DMS53 treated with DMSO at 0.1 percent for 48 hours (cell line): ENCODE measurements at regions not wholly inside any gene's neighbourhood (a gene's known extent, or its start where the extent isn't known, plus 50 kb on each side); places are given as distances from the start of the nearest gene placed in this dataset.
A peak's percentile ranks its signal among the peaks of the same experiment; 100 is the strongest.
"Not testable (repeated sequence)": the region's sequence is repeated elsewhere in the genome, so short reads cannot be mapped to it uniquely, and the experiment has no call there.

Source experiments
- DNase-seq: peaks from one replicate; lab custom pipeline; 2025; ENCODE audit not compliant: unreplicated experiment; lab: John Stamatoyannopoulos, UW

- no peak for DNase-seq
These were observed 130.2 kb upstream of the ATP2B1 start for GRCh38 chr12:89838833-89839232.

- no peak for DNase-seq
These were observed 127.4 kb upstream of the ATP2B1 start for GRCh38 chr12:89836026-89836425.

- DNase-seq, result no peak
These were observed 126.0 kb upstream of the ATP2B1 start for GRCh38 chr12:89834676-89835075.

DNA sequence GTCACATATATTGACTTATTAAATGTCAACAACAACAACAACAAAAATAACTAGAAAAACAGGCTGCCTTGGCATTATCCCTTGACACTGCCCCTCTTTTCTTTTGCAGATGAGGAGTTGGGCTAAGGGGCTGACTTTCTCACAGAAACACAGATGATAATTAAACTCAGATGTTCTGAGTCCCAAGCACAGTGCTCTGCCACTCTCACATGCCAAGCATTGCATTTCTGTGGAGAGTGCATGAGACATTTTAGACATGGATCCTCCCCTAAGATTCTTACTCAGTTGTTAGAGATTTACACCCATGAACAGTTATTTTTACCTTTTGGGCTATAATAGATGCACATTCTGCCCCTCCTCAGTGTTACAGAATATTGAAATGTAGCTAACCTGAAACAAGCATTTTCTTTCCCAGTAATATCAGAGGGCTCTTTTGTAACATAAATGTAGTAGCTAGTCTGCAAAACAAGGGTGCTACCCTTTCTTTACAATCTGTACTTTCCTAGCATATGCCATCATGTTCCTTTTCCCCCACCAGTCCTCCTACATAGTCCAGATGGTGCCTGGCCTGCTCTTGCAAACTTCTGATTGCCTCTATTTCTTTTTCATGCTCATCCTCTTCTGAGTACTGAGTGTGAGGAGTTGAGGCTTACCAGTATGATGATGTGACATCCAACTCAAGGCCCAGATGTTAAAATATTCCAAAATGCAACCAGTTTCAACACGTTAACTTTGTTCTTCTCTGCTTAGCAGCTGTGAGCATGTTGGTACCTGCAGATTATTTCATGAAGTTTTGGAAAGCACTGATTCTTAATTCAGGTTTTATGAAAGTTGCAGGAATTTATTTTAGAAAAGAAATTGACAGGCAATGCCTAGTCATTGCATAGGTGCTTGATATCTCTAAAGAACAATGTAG lies 125.0 kb upstream of the ATP2B1 start:
- no peak for DNase-seq

DNA sequence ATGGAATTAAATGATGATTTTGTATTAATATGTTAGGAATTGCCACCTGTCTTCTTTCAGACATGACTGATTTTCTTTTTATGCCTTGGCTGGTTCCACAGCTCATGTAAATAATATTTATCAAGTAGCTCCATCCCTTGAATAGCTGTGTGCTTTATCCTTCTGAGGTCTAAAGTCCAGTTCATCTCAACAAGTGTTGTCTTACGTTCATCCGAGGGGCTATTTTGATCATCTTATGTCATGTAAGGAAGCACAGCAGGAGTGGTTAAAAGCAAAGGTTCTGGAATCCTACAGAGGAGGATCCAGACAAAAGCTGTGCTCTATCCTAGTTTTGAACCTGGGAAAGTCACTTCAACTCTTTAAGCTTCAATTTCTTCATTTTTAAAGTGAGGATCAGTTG lies 123.7 kb upstream of the ATP2B1 start:
- DNase-seq, result no peak

- no peak for DNase-seq
These were observed 122.9 kb upstream of the ATP2B1 start for GRCh38 chr12:89831310-89832095.

GRCh38 chr12:89829434-89829975 lies 120.9 kb upstream of the ATP2B1 start:
- DNase-seq, result no peak

DNA sequence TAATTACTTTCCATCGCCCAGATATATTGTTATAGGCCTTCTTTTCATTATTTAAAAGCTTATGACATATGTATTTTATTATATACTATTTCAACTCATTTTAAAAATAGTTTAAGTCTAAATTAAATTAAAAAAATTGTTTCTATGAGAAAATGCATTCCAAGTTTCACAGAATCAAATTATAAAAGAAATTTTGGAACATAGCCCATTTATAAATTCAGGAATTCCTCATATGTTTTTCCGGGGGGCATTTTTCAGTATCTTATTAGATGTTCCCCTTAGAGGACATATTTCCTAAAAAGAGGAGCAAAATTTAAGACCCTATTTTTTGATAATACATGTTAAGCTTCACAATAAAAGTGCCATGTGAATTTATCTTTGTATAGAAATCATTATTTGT lies 119.9 kb upstream of the ATP2B1 start:
- DNase-seq, result no peak

GRCh38 chr12:89827592-89827991 lies 119.0 kb upstream of the ATP2B1 start:
- DNase-seq, result no peak

- DNase-seq, result no peak
These were observed 117.8 kb upstream of the ATP2B1 start for GRCh38 chr12:89826468-89826867.

DNA sequence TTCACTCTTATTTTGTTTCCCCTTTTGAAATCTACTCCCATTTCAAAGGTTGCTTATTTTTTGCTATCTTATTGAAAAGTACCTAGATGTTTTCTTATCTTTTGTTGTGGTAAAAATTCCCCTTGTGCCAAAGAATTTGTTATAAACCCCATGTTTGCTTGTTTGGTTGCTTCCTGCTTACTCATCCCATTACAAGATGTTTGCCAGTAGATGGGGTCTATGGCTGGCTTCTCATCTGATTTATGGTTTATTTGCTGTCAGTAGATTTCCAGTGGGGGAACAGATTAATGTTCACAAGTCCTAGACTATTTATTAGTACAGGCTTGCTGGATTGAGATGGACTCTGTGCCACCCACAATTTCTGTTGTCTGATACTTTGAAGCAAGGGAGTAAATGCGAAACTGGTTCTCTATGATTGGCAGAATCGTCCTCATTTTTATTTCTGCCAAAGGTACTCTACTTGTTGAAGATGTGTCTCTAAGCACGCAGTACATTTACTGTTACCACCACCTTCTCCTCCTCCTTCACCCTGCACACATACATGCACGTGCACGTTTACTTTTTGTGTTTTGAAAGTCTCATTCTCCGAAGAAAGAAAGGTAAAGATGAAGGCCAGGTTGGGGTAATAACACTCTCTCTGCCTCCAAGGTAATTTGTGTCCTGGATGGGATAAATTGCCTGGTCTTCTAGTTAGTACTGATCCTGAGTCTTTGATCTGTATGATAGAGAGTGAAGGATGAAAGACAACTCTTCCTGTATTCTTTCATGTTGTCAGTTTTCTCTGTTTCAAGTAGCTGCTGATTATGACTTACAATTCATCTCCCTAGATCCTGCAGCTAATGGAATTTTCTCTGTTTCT lies 117.2 kb upstream of the ATP2B1 start:
- DNase-seq, result peak; percentile 56

GRCh38 chr12:89824822-89825221 lies 116.2 kb upstream of the ATP2B1 start:
- no peak for DNase-seq

- DNase-seq, result not testable (repeated sequence)
These were observed 114.4 kb upstream of the ATP2B1 start for GRCh38 chr12:89822992-89823391.

- DNase-seq, result no peak
These were observed 113.3 kb upstream of the ATP2B1 start for GRCh38 chr12:89821896-89822295.

GRCh38 chr12:89817501-89818226 lies 109.0 kb upstream of the ATP2B1 start:
- peak; percentile 48 for DNase-seq

- no peak for DNase-seq
These were observed 106.6 kb upstream of the ATP2B1 start for GRCh38 chr12:89815225-89815624.

DNA sequence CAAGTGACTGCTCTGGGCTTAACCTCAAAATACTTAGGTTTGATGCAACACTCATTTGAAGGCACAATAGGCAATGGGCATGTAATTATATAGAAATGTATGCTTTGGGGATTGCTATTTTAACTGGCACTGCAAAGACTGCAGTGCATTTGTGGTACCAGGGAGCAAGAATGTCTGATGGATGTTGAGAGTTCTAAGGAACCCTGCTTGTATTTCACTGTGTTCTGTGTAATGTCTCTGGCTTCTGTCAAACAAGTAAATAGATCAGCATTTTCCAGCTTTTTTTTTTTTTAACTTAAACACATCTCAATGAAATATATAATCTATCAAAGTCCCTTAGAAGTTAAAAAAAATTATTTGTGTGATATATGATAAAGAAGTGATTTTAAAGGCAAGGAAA lies 94.8 kb upstream of the ATP2B1 start:
- DNase-seq, result no peak

GRCh38 chr12:89801284-89801683 lies 92.6 kb upstream of the ATP2B1 start:
- no peak for DNase-seq

DNA sequence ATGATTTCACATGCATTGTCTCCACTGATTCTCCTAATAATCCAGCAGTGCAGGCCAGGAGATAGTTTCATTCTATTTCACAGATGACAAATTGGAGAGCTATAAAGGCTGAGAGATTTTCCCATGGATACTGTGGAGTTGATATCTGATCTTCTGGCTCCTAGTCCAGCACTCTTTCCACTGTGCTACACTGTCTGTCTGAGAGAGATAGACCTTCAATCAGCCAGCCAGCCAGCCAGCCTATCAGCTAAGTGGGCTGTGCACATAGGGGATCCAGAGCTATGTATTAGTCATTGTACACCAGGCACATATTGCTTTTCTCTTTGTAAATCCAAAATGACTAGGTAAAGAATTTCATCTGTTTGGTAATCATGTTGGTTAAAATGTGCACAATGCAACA lies 91.8 kb upstream of the ATP2B1 start:
- DNase-seq, result no peak

- no peak for DNase-seq
These were observed 90.7 kb upstream of the ATP2B1 start for GRCh38 chr12:89799316-89799715.
